OCI-LY1 (cell line): ENCODE measurements at regions not wholly inside any gene's neighbourhood (a gene's known extent, or its start where the extent isn't known, plus 50 kb on each side); places are given as distances from the start of the nearest gene placed in this dataset.

Experiments
- EZH2 ChIP-seq: fragments of 200-600 bp; sonication (generic), shearing (Covaris generic); IDR thresholded peaks from 2 replicates; pipeline ENCODE4 v1.8.0; 2017; ENCODE audit warnings: borderline replicate concordance, mixed run types, mild to moderate bottlenecking, antibody characterized with exemption, low read length, moderate library complexity, mixed read lengths
- TF ChIP-seq, protein P1 (sequence below): fragments of 200-600 bp; sonication (generic), shearing (Covaris generic); IDR thresholded peaks from 2 replicates; pipeline ENCODE4 v1.5.1; 2017; ENCODE audit warnings: mild to moderate bottlenecking, antibody characterized with exemption, low read length, moderate library complexity, mixed read lengths

- TF ChIP-seq EZH2: no peak
- TF ChIP-seq, protein P1, sequence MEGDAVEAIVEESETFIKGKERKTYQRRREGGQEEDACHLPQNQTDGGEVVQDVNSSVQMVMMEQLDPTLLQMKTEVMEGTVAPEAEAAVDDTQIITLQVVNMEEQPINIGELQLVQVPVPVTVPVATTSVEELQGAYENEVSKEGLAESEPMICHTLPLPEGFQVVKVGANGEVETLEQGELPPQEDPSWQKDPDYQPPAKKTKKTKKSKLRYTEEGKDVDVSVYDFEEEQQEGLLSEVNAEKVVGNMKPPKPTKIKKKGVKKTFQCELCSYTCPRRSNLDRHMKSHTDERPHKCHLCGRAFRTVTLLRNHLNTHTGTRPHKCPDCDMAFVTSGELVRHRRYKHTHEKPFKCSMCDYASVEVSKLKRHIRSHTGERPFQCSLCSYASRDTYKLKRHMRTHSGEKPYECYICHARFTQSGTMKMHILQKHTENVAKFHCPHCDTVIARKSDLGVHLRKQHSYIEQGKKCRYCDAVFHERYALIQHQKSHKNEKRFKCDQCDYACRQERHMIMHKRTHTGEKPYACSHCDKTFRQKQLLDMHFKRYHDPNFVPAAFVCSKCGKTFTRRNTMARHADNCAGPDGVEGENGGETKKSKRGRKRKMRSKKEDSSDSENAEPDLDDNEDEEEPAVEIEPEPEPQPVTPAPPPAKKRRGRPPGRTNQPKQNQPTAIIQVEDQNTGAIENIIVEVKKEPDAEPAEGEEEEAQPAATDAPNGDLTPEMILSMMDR: no peak
Observed at GRCh38 chr4:131026771-131027170, 1930.8 kb downstream of the C4orf33 start.
